ENCODE measurements at regions not wholly inside any gene's neighbourhood (a gene's known extent, or its start where the extent isn't known, plus 50 kb on each side); places are given as distances from the start of the nearest gene placed in this dataset.
A peak's percentile ranks its signal among the peaks of the same experiment; 100 is the strongest.

DNA sequence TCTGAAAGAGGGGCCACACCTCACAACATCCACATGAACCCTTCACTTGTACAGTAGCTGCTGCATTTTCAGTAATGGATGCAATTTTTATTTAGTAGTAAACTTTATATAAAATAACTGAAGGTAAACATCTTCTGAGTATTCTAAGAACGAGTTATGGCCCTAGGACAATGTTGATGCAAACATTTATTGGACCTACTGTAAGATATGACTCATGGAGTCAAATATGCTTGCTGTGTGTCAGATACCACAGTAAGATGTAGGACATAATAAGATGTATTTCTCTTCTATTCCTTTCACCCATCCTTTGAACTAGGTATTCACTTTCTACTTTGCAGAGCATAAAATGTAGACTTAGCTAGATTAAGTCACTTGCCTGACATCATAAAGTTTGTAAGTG lies 87.6 kb downstream of the TEX13C start:
- no peak overlapping the region for H3K27ac ChIP-seq
- TF ChIP-seq, protein P1, sequence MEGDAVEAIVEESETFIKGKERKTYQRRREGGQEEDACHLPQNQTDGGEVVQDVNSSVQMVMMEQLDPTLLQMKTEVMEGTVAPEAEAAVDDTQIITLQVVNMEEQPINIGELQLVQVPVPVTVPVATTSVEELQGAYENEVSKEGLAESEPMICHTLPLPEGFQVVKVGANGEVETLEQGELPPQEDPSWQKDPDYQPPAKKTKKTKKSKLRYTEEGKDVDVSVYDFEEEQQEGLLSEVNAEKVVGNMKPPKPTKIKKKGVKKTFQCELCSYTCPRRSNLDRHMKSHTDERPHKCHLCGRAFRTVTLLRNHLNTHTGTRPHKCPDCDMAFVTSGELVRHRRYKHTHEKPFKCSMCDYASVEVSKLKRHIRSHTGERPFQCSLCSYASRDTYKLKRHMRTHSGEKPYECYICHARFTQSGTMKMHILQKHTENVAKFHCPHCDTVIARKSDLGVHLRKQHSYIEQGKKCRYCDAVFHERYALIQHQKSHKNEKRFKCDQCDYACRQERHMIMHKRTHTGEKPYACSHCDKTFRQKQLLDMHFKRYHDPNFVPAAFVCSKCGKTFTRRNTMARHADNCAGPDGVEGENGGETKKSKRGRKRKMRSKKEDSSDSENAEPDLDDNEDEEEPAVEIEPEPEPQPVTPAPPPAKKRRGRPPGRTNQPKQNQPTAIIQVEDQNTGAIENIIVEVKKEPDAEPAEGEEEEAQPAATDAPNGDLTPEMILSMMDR (IDR thresholded peaks at IDR 0.05), result no peak
- ATAC-seq (no peak), DNase-seq (no peak)
- H3K4me1 ChIP-seq, result no peaks in the 10 kb centered on the region
- intact Hi-C loops (cut with DNase I), result no loop called here
- no peaks in the 10 kb centered on the region for H3K36me3 ChIP-seq
- no peaks in the 10 kb centered on the region for H3K27me3 ChIP-seq (ENCODE audit: low read depth)
- H3K9me3 ChIP-seq, result no peaks in the 10 kb centered on the region
- no peak overlapping the region for H3K4me3 ChIP-seq

DNA sequence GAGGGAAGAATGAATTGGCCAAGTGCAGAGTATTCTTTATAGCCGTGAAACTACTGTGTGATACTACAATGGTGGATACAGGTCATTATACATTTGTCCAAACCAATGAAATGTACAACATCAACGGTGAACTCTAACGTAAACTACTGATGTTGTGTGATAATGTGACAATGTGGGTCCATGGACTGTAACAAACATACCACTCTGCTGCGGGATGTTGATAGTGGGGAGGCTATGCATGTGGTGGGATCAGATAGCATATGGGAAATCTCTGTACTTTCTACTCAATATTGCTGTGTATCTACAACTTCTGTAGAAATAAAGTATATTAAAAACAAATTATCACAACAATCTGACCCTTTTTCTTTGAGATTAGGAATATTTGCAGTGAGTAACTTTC lies 101.1 kb downstream of the TEX13C start:
- Histone ChIP-seq H3K9me3 (no peaks in the 10 kb centered on the region), H3K27ac (no peak overlapping the region), H3K36me3 (no peaks in the 10 kb centered on the region), H3K4me3 (no peak overlapping the region), H3K4me1 (no peaks in the 10 kb centered on the region), H3K27me3 (ENCODE audit: low read depth) (no peaks in the 10 kb centered on the region)
- intact Hi-C loops (cut with DNase I), result no loop called here
- ATAC-seq (no peak), DNase-seq (no peak)
- TF ChIP-seq, protein P1 (IDR thresholded peaks at IDR 0.05), result no peak

- Histone ChIP-seq H3K9me3 (no peaks in the 10 kb centered on the region), H3K27me3 (ENCODE audit: low read depth) (no peaks in the 10 kb centered on the region), H3K4me1 (no peaks in the 10 kb centered on the region), H3K27ac (no peak overlapping the region), H3K36me3 (no peaks in the 10 kb centered on the region), H3K4me3 (no peak overlapping the region)
- intact Hi-C loops (cut with DNase I), result no loop called here
- ATAC-seq, result no peak
- no peak for DNase-seq
- TF ChIP-seq, protein P1 (IDR thresholded peaks at IDR 0.05), result no peak
Measured at GRCh38 chrX:125422986-125423385, 103.3 kb downstream of the TEX13C start.

DNA sequence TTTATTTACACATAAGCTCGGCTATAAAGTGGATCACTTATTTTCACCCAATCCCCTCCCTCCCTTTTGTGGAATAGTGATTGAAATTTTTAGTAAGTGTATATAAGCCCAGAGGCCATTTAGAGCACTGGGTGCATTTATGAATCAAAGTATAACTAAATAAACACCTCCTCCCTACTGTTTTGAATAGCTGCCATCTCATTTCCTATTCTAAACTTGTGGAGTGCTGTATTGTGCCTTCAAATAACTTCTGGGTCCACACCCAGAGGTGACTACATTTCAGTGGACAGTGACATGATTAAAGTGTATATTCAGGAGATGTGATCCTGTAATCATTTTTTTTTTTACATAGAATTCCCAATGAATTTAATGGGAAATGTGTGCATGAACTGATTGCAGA lies 104.9 kb downstream of the TEX13C start:
- intact Hi-C loops (cut with DNase I), result no loop called here
- Histone ChIP-seq H3K36me3 (no peaks in the 10 kb centered on the region), H3K4me1 (no peaks in the 10 kb centered on the region), H3K27ac (no peak overlapping the region), H3K27me3 (ENCODE audit: low read depth) (no peaks in the 10 kb centered on the region), H3K9me3 (no peaks in the 10 kb centered on the region), H3K4me3 (no peak overlapping the region)
- TF ChIP-seq, protein P1 (IDR thresholded peaks at IDR 0.05), result no peak
- DNase-seq, result no peak
- ATAC-seq, result no peak

- no peak for DNase-seq
- Histone ChIP-seq H3K27ac (no peak overlapping the region), H3K36me3 (no peaks in the 10 kb centered on the region), H3K4me3 (no peak overlapping the region), H3K27me3 (ENCODE audit: low read depth) (no peaks in the 10 kb centered on the region), H3K9me3 (no peaks in the 10 kb centered on the region), H3K4me1 (no peaks in the 10 kb centered on the region)
- TF ChIP-seq, protein P1 (IDR thresholded peaks at IDR 0.05), result peak; percentile 26
- ATAC-seq, result peak in 1 of 2 donors; percentile 41
- intact Hi-C loops (cut with DNase I), result no loop called here
Measured at GRCh38 chrX:125436855-125437254, 117.2 kb downstream of the TEX13C start.

Measured in lower lobe of right lung (tissue), 2 donors.